NB4 (cell line): ENCODE measurements at regions not wholly inside any gene's neighbourhood (a gene's known extent, or its start where the extent isn't known, plus 50 kb on each side); places are given as distances from the start of the nearest gene placed in this dataset.

ENCODE experiments used
- POLR2A ChIP-seq: IDR thresholded peaks from 2 replicates; pipeline ENCODE4 v1.6.1; 2011; ENCODE audit warnings: mild to moderate bottlenecking; ENCODE audit not compliant: insufficient read length; ENCODE audit errors: extremely low read depth
- TF ChIP-seq, protein P1 (sequence below): IDR thresholded peaks from one replicate; pipeline ENCODE4 v1.5.1; 2012; ENCODE audit warnings: low read depth, low read length
- TF ChIP-seq, protein P2 (sequence below): IDR thresholded peaks from 2 replicates; pipeline ENCODE4 v1.6.1; 2011; ENCODE audit warnings: low read depth, low read length

DNA sequence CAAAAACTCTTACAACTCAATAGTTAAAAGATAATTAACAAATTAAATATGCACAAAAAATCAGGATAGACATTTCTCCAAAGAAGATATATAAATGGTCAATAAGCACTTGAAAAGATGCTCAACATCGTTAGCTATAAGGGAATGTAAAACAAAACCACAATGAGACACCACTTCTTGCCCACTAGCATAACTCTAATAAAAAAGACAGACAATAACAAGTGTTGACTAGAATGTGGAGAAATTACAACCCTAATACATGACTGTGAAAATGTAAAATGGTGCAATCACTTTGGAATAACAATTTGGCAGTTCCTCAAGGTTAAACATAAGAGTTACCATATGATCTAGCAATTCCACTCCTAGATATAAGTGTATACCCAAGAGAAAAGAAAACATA is 74.3 kb upstream of the PCGF5 start:
- TF ChIP-seq, protein P1, sequence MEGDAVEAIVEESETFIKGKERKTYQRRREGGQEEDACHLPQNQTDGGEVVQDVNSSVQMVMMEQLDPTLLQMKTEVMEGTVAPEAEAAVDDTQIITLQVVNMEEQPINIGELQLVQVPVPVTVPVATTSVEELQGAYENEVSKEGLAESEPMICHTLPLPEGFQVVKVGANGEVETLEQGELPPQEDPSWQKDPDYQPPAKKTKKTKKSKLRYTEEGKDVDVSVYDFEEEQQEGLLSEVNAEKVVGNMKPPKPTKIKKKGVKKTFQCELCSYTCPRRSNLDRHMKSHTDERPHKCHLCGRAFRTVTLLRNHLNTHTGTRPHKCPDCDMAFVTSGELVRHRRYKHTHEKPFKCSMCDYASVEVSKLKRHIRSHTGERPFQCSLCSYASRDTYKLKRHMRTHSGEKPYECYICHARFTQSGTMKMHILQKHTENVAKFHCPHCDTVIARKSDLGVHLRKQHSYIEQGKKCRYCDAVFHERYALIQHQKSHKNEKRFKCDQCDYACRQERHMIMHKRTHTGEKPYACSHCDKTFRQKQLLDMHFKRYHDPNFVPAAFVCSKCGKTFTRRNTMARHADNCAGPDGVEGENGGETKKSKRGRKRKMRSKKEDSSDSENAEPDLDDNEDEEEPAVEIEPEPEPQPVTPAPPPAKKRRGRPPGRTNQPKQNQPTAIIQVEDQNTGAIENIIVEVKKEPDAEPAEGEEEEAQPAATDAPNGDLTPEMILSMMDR = no peak
- no peak for TF ChIP-seq POLR2A
- TF ChIP-seq, protein P2, sequence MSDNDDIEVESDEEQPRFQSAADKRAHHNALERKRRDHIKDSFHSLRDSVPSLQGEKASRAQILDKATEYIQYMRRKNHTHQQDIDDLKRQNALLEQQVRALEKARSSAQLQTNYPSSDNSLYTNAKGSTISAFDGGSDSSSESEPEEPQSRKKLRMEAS = no peak
